Activated CD4-positive, alpha-beta memory T cell treated with anti-CD3 and anti-CD28 coated beads, Interleukin-2, amount 10 ng/mL, durations not matched to agents 7 days and 5 days (primary cell): ENCODE measurements at regions not wholly inside any gene's neighbourhood (a gene's known extent, or its start where the extent isn't known, plus 50 kb on each side); places are given as distances from the start of the nearest gene placed in this dataset.
"Not testable (repeated sequence)": the region's sequence is repeated elsewhere in the genome, so short reads cannot be mapped to it uniquely, and the experiment has no call there.

Experiments
- CTCF ChIA-PET: fragments of 350-600 bp; sonication (Branson Sonifier 250); formaldehyde crosslinking; loops from one replicate; lab custom pipeline; 2021; ENCODE audit warnings: antibody characterized with exemption, inconsistent platforms; lab: Charles Lee
- POLR2A ChIA-PET: fragments of 350-600 bp; sonication (Branson Sonifier 250); formaldehyde crosslinking; loops from one replicate; lab custom pipeline; 2021; ENCODE audit warnings: antibody characterized with exemption; lab: Charles Lee
- DNase-seq: peaks from one replicate; pipeline ENCODE4 v3.0.0-alpha.2; 2020
- H3K27ac Mint-ChIP-seq: one replicate; pipeline ENCODE4 v1.8.0; 2021; ENCODE audit warnings: mild to moderate bottlenecking, mixed read lengths
- H3K27me3 Mint-ChIP-seq: one replicate; pipeline ENCODE4 v1.8.0; 2021; ENCODE audit warnings: mixed read lengths
- H3K36me3 Mint-ChIP-seq: one replicate; pipeline ENCODE4 v1.8.0; 2021; ENCODE audit warnings: low read depth, mixed read lengths
- H3K4me1 Mint-ChIP-seq: one replicate; pipeline ENCODE4 v1.8.0; 2021; ENCODE audit warnings: mixed read lengths
- H3K4me3 Mint-ChIP-seq: one replicate; pipeline ENCODE4 v1.8.0; 2021; ENCODE audit warnings: mild to moderate bottlenecking, mixed read lengths
- H3K9me3 Mint-ChIP-seq: one replicate; pipeline ENCODE4 v1.8.0; 2021; ENCODE audit warnings: mixed read lengths

DNA sequence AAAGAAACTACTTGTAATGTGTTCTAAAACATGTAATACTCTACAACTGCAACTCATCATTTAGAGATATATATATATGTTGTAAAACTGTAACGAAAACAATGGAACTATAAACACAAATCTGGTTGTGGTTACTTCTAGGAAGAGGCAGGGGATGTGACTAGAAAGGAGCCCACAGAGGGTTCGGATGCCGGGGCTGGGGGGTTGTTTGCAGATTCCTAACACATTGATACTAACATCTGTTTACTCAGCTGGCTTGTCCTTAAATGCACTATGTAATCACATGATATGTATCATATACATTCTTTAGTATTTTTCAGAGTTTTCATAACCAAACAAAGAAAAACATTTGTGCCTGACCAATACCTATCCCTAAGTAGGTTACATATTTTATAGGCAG, 160.5 kb upstream of the VIPR2 start:
- POLR2A ChIA-PET, H3K27ac Mint-ChIP-seq, H3K27me3 Mint-ChIP-seq, H3K4me3 Mint-ChIP-seq, CTCF ChIA-PET, DNase-seq, H3K36me3 Mint-ChIP-seq, H3K4me1 Mint-ChIP-seq, H3K9me3 Mint-ChIP-seq: not testable (repeated sequence)

GRCh38 chr7:159303510-159303909, 158.8 kb upstream of the VIPR2 start:
- H3K27ac Mint-ChIP-seq, H3K9me3 Mint-ChIP-seq, DNase-seq, POLR2A ChIA-PET, H3K4me3 Mint-ChIP-seq, H3K4me1 Mint-ChIP-seq, H3K36me3 Mint-ChIP-seq, CTCF ChIA-PET, H3K27me3 Mint-ChIP-seq: not testable (repeated sequence)

DNA sequence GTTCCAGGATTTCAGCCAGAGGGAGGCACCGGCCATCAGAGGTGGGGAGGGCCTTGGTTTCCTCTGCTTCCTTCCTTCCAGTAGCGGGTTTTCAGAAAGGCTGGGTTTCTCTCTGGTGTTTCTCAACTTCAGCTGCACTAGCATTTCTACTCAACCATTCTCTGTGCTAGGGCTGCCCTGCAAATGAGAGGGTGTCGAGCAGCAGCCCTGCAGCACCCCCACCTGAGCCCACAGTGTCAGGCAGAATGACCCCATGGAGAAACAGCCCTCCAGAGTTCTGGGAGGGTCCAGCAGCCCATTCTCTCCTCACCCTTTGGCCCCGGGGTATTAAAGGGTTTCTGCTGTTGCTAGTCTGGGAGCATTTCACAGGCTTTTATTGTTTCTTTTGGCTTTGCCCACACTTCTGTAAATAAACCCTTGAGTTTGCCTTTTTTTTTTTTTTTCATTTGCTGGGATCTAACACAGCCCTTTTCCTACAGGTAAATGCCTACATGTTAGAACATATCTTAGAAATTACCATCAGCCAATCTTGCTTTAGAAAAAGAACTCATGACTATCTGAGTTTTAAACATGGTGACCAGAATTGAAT, 151.5 kb upstream of the VIPR2 start:
- no peak for DNase-seq
- Mint-ChIP-seq H3K27me3 (no peaks in the 10 kb centered on the region), H3K9me3 (peaks cover 8% of the 10 kb centered on the region), H3K4me1 (no peaks in the 10 kb centered on the region), H3K36me3 (no peaks in the 10 kb centered on the region), H3K4me3 (no peak overlapping the region), H3K27ac (no peak overlapping the region)
- ChIA-PET CTCF (no interaction called here), POLR2A (no interaction called here)

DNA sequence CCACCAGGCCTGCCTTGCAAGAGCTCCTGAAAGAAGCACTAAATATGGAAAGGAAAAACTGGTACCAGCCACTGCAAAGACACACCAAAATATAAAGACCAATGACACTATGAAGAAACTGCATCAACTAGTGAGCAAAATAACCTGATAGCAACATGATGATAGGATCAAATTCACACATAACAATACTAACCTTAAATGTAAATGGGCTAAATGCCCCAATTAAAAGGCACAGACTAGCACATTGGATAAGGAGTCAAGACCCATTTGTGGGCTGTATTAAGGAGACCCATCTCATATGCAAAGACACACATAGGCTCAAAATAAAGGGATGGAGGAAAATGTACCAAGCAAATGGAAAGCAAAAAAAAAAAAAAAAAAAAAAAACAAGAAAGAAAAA, 141.8 kb upstream of the VIPR2 start:
- H3K9me3 Mint-ChIP-seq = peaks cover 10% of the 10 kb centered on the region
- H3K4me3 Mint-ChIP-seq, DNase-seq, H3K27ac Mint-ChIP-seq, POLR2A ChIA-PET, CTCF ChIA-PET, H3K27me3 Mint-ChIP-seq, H3K36me3 Mint-ChIP-seq, H3K4me1 Mint-ChIP-seq: not testable (repeated sequence)

GRCh38 chr7:159281573-159281972, 136.9 kb upstream of the VIPR2 start:
- H3K27ac Mint-ChIP-seq = no peak overlapping the region
- CTCF ChIA-PET = no interaction called here
- no peaks in the 10 kb centered on the region for H3K4me1 Mint-ChIP-seq
- POLR2A ChIA-PET = no interaction called here
- H3K36me3 Mint-ChIP-seq = no peaks in the 10 kb centered on the region
- H3K4me3 Mint-ChIP-seq = no peak overlapping the region
- peaks cover 2% of the 10 kb centered on the region for H3K27me3 Mint-ChIP-seq
- peaks cover 4% of the 10 kb centered on the region for H3K9me3 Mint-ChIP-seq
- no peak for DNase-seq

GRCh38 chr7:159280008-159280407, 135.3 kb upstream of the VIPR2 start:
- Mint-ChIP-seq H3K4me3 (no peak overlapping the region), H3K4me1 (no peaks in the 10 kb centered on the region), H3K27me3 (no peaks in the 10 kb centered on the region), H3K9me3 (peaks cover 7% of the 10 kb centered on the region), H3K36me3 (no peaks in the 10 kb centered on the region), H3K27ac (no peak overlapping the region)
- ChIA-PET POLR2A (no interaction called here), CTCF (no interaction called here)
- DNase-seq = no peak

- ChIA-PET POLR2A (no interaction called here), CTCF (no interaction called here)
- H3K27me3 Mint-ChIP-seq = no peaks in the 10 kb centered on the region
- no peaks in the 10 kb centered on the region for H3K36me3 Mint-ChIP-seq
- DNase-seq = no peak
- H3K4me1 Mint-ChIP-seq = no peaks in the 10 kb centered on the region
- H3K9me3 Mint-ChIP-seq = peaks cover 24% of the 10 kb centered on the region
- H3K27ac Mint-ChIP-seq = no peak overlapping the region
- no peak overlapping the region for H3K4me3 Mint-ChIP-seq
Measured at GRCh38 chr7:159272739-159273138, 128.1 kb upstream of the VIPR2 start.

DNA sequence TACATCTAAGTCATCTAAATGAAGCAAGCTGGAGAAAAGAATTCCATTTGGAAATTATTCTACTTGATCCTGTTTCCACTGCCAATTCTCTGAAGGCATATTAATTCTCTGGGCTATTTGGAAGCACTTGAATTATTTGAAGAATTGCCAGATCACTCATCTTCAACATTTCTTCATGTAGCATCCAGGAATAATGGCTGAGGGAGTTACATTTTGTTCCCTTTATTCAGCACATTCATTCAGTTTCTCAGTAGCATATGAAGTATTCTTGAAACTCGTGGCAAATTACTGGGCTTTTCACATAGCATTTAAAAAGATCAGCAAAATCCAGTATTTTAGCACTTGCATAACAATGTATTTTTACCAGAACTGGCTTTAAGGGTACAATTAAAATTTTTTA, 127.1 kb upstream of the VIPR2 start:
- POLR2A ChIA-PET = no interaction called here
- CTCF ChIA-PET = no interaction called here

DNA sequence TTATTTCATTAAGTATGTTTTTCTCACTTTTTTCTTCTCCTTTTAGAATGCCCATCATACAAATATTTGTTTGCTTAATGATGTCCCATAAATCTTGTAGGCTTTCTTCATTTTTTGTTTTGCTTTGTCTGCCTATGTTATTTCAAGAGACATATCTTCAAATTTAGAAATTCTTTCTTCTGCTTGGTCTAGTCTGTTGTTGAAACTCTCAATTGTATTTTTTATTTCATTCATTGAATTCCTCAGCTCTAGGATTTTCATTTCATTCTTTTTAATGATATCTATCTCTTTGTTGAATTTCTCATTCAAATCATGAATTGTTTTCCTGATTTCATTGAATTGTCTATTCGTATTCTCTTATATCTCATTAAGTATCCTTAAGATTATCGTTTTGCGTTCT, 125.1 kb upstream of the VIPR2 start:
- H3K27ac Mint-ChIP-seq = no peak overlapping the region
- peaks cover 17% of the 10 kb centered on the region for H3K9me3 Mint-ChIP-seq
- no peaks in the 10 kb centered on the region for H3K36me3 Mint-ChIP-seq
- H3K27me3 Mint-ChIP-seq = no peaks in the 10 kb centered on the region
- no peaks in the 10 kb centered on the region for H3K4me1 Mint-ChIP-seq
- CTCF ChIA-PET = no interaction called here
- DNase-seq = no peak
- POLR2A ChIA-PET = no interaction called here
- H3K4me3 Mint-ChIP-seq = no peak overlapping the region

More for the DNA sequence above, 127.1 kb upstream of the VIPR2 start:
- Mint-ChIP-seq H3K9me3 (peaks cover 24% of the 10 kb centered on the region), H3K36me3 (no peaks in the 10 kb centered on the region), H3K27ac (no peak overlapping the region), H3K4me3 (no peak overlapping the region), H3K27me3 (no peaks in the 10 kb centered on the region), H3K4me1 (no peaks in the 10 kb centered on the region)
- no peak for DNase-seq

- H3K4me1 Mint-ChIP-seq = no peaks in the 10 kb centered on the region
- peaks cover 10% of the 10 kb centered on the region for H3K27me3 Mint-ChIP-seq
- no peak overlapping the region for H3K27ac Mint-ChIP-seq
Measured at GRCh38 chr7:159263430-159263829, 118.8 kb upstream of the VIPR2 start.

GRCh38 chr7:159253657-159254056, 109.0 kb upstream of the VIPR2 start:
- Mint-ChIP-seq H3K36me3 (no peaks in the 10 kb centered on the region), H3K4me1 (no peaks in the 10 kb centered on the region), H3K27me3 (no peaks in the 10 kb centered on the region), H3K27ac (no peak overlapping the region), H3K9me3 (no peaks in the 10 kb centered on the region), H3K4me3 (no peak overlapping the region)
- DNase-seq = no peak
- ChIA-PET CTCF (no interaction called here), POLR2A (no interaction called here)

More at GRCh38 chr7:159263430-159263829, 118.8 kb upstream of the VIPR2 start:
- no peak for DNase-seq
- Mint-ChIP-seq H3K36me3 (no peaks in the 10 kb centered on the region), H3K9me3 (no peaks in the 10 kb centered on the region), H3K4me3 (no peak overlapping the region)
- ChIA-PET POLR2A (no interaction called here), CTCF (no interaction called here)

GRCh38 chr7:159250471-159250870, 105.8 kb upstream of the VIPR2 start:
- DNase-seq = no peak
- H3K4me1 Mint-ChIP-seq = no peaks in the 10 kb centered on the region
- no peak overlapping the region for H3K27ac Mint-ChIP-seq
- no peaks in the 10 kb centered on the region for H3K36me3 Mint-ChIP-seq
- POLR2A ChIA-PET = no interaction called here
- H3K4me3 Mint-ChIP-seq = no peak overlapping the region
- peaks cover 3% of the 10 kb centered on the region for H3K27me3 Mint-ChIP-seq
- no peaks in the 10 kb centered on the region for H3K9me3 Mint-ChIP-seq
- CTCF ChIA-PET = no interaction called here

- Mint-ChIP-seq H3K27me3 (peaks cover 3% of the 10 kb centered on the region), H3K36me3 (no peaks in the 10 kb centered on the region), H3K27ac (no peak overlapping the region), H3K4me3 (no peak overlapping the region), H3K4me1 (no peaks in the 10 kb centered on the region), H3K9me3 (no peaks in the 10 kb centered on the region)
- ChIA-PET POLR2A (no interaction called here), CTCF (no interaction called here)
- no peak for DNase-seq
Measured at GRCh38 chr7:159249671-159250070, 105.0 kb upstream of the VIPR2 start.

DNA sequence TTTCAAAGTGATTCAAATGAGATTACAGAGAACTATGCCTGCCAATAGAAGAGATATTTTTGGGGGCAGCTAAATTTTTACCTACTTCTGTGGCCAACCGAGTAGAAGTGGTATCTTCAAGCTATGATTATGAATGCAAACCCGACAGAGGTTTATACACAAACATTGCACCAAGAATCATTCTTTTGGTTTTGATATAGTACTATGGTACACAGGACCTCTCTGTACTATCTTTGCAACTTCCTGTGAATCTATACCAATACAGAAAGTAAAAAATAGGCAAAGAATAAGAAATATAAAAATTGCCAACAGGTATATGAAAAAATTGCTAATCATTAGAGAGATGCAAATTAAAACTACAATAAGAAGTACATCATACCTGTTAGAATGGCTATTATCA, 103.2 kb upstream of the VIPR2 start:
- H3K36me3 Mint-ChIP-seq = no peaks in the 10 kb centered on the region
- H3K27ac Mint-ChIP-seq = no peak overlapping the region
- peaks cover 5% of the 10 kb centered on the region for H3K27me3 Mint-ChIP-seq
- no peaks in the 10 kb centered on the region for H3K4me1 Mint-ChIP-seq
- H3K9me3 Mint-ChIP-seq = no peaks in the 10 kb centered on the region
- ChIA-PET CTCF (no interaction called here), POLR2A (no interaction called here)
- no peak for DNase-seq
- no peak overlapping the region for H3K4me3 Mint-ChIP-seq
